HT-29 (cell line): ENCODE measurements at regions not wholly inside any gene's neighbourhood (a gene's known extent, or its start where the extent isn't known, plus 50 kb on each side); places are given as distances from the start of the nearest gene placed in this dataset.
"Not testable (repeated sequence)": the region's sequence is repeated elsewhere in the genome, so short reads cannot be mapped to it uniquely, and the experiment has no call there.

Source experiments
- DNase-seq: peaks from one replicate; pipeline ENCODE4 v3.0.0-alpha.2; 2015; ENCODE audit warnings: low spot score

DNA sequence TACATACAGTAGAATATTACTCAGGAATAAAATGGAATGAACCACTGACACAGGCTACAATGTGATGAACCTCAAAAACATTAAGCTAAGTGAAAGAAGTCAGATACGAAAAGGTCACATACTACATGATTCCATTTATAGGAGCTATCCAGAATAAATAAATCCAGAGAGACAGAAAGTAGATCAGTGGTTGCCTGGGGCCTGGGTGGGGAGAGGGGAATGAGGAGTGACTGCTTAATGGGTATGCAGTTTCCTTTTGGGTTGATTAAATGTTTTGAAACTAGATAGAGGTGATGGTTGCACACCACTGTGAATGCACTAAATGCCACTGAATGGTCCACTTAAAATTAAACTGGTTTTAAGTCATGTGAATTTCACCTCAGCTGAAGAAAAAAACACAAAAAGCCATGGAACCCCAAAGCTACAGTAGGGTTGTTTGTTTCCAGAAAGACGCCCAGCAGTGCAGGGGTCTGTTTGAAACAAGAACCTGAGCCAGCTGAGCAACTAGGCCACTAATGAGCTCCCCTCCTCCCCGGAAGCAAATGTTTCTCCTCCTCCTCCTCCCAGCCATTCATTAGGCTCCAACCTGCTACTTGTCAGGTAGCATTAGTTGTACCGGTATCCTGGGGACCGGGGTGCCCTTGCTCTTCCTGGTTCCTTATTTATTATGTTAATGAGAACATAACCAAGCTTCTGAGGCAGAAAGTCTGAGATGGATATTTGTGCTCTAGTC, 168.4 kb downstream of the EVX1 start:
- no peak for DNase-seq

GRCh38 chr7:27412164-27412563, 169.6 kb downstream of the EVX1 start:
- DNase-seq: no peak

GRCh38 chr7:27418541-27418940, 175.9 kb downstream of the EVX1 start:
- peak; percentile 15 for DNase-seq

GRCh38 chr7:27419581-27420177, 177.1 kb downstream of the EVX1 start:
- DNase-seq: peak; percentile 42

DNA sequence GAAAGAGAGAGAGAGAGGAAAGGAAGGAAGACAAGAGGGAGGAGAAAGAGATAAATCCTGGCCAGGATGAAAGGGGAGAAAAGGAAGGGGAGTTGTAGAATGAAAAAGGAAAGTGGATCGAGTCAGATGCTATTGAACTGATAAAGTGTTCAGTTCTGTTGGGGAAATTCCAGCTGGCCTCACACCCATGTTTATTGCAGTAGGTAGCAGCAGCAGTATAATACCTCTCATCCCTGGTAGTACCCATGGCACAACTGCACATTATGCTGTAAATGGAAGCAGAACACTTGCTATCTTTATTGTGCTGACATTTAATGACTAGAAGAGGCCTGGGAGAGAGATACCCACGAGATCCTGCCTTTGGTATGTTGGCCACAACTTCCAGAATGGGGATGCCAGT, 178.1 kb downstream of the EVX1 start:
- no peak for DNase-seq

GRCh38 chr7:27423290-27423689, 180.7 kb downstream of the EVX1 start:
- DNase-seq: peak; percentile 83

DNA sequence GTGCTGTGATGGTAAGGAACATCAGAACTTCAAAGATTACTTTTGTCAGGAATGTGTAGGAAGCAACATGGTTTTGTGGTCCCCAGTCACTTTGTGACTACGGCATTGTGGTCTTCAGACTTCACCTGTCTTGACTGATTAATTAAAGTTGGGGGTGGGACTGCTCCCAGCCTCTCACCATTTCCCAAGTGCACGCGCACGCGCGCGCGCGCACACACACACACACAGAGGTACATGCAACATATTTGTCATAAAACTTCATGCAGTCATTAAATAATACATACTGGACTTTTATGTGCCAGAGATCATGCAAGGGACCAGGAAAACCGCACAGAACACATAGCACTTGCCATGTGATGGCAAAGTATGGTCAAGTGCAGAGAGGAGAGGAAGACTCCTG, 181.2 kb downstream of the EVX1 start:
- no peak for DNase-seq

DNA sequence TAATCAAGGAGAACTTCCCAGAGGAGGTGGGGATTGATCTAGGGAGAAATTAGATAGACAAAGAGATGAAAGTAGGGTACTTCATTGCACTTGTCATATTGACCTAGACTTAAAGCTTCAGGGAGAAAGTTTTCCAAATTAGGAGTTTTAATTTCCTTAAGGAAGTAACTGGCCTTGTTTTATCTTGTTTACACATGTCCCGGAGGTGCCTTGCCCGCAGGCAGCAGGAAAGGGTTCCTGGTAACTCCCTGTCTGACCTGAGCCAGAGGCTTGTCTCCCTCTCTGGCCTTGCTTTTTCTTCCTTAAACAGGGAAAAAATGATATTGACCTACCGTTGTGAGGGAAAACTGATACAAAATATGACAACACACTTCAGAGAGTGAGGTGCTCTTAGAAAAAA, 181.6 kb downstream of the EVX1 start:
- DNase-seq: peak; percentile 38

DNA sequence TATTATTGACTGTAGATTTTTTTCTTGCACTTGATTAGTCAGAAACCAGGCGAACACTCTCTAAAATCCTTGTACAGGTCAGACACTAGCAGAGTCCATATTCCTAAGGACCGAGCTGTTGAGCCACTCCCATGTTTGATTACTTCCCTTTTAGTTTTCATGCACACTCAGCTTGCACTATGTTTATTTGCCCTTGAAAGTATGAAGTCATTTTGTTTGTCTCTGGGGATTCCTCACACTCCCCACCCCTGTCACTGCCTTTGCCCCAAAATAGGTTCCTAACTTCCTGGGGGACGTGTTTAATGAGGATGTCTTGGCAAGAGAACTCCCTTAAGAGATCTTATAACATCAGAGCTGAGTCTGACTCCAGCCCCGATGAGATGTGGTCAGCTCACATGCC, 182.1 kb downstream of the EVX1 start:
- DNase-seq: peak; percentile 46

DNA sequence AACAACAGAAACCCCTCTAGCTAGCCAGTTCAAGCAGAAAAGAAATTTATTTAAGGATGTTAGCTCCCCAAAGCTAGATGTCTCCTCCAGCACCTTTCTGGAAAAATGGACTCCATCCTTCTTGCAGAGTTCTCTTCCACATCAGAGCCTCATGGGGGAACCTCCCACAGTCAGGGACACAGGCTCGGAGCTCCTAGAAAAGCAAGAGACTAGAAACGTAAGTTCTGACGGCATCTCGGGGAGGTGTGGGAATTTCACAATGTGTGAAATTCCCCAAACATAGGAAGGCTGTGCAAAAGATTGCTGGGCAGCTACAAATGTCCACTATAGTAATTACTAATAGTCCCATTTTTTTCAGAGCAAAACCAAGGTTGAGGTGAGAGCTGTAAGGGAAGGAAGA, 184.8 kb downstream of the EVX1 start:
- no peak for DNase-seq

GRCh38 chr7:27430105-27430504, 187.5 kb downstream of the EVX1 start:
- DNase-seq: no peak

- no peak for DNase-seq
These were observed 188.9 kb downstream of the EVX1 start for GRCh38 chr7:27431465-27431864.

GRCh38 chr7:27433581-27433980, 191.0 kb downstream of the EVX1 start:
- no peak for DNase-seq

DNA sequence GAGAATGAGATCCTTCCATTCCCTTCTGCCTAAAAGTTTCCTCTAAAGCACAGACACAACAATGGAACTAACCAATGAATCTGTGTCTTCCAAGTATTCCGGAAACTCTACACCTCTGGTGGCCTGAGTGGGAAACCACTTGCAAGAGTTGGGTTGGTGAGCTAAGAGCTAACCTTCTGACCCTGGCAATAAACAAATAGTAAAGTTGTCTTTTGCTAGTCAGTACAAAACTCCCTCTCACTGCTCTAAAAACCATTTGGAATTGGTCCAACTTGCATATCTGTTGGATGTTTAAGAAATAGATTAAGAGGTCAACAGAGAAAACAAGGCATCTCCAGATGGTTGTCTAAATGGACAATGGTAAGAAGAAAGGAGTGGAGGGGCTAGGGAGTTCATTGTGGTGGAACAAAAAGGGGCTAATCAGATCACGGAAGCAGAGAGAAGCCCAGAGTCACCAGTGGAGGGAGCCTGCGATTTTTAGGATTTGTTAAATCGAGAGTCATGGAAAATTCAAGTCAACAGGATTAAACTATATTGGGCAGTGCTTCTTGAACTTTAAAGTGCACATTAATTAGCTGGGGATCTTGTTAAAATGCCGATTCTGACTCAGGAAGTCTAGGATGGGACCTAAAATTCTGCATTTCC, 192.3 kb downstream of the EVX1 start:
- DNase-seq: no peak

- no peak for DNase-seq
These were observed 192.9 kb downstream of the EVX1 start for GRCh38 chr7:27435461-27435860.

GRCh38 chr7:27438881-27439589, 196.4 kb downstream of the EVX1 start:
- DNase-seq: no peak

GRCh38 chr7:27442455-27442854, 199.9 kb downstream of the EVX1 start:
- no peak for DNase-seq

DNA sequence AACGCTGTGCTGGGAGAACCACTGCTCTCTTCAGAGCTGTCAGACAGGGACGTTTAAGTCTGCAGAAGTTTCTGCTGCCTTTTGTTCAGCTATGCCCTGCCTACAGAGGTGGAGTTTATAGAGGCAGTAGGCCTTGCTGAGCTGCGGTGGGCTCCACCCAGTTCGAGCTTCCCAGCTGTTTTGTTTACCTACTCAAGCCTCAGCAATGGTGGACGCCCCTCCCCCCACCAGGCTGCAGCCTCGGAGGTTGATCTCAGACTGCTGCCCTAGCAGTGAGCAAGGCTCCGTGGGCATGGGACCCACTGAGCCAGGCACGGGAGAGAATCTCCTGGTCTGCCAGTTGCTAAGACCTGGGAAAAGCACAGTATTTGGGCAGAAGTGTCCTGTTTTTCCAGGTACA, 206.4 kb downstream of the EVX1 start:
- peak; percentile 57 for DNase-seq

DNA sequence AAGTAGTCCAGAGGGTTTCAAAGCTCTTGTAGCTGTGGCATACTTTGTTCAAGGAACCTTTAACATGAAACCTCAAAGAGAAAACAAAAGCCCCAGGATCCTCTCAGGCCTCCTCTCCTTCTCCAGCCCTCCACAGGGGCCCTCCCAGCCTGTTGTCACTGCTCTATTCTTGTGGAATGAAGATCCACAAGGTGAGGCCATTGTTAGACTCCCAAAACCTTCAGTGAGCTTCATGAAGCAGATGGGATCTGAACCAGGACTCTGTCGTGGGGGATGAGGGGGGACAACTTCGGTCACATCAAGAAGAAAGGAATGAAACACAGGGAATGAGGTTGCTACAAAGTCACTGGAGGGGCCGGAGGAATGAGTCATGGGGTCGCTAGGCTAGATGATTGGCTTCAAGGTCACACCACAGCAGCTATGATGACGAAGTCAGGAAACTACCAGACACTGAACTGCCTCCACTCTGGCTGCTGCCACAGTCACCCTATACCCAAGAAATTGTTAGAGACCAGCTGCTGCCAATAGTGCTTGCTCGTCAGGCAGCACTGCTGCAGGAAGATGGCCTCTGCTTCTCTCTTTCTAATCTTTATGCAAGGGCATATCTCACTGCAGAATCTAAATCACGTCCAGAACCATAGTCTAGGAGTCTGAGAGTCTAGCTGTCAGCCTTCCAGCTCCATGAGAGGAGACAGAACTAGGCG, 208.8 kb downstream of the HIBADH start:
- no peak for DNase-seq

DNA sequence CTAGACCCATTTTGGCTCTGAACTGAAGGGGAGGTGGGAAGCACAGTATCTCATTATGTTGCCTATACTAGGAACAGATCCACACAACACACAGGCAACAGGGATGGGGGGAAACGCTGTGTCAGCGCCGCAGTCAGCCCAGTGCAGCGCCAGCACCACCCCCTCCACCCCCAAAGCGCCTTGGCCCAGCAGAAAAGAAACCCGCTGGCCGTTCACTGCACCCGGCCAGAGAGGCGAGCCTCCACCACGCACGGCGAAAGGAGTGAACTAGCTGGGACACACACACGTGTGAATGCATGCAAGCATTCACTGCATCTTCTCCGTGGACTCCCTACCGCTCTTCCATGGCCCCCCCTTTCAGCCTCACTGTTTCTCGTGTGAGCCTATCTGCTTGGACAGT, 205.6 kb downstream of the HIBADH start:
- not testable (repeated sequence) for DNase-seq

- DNase-seq: not testable (repeated sequence)
These were observed 204.8 kb downstream of the HIBADH start for GRCh38 chr7:27457603-27458565.
